Astrocyte of the spinal cord (primary cell): ENCODE measurements at regions not wholly inside any gene's neighbourhood (a gene's known extent, or its start where the extent isn't known, plus 50 kb on each side); places are given as distances from the start of the nearest gene placed in this dataset.
"Not testable (repeated sequence)": the region's sequence is repeated elsewhere in the genome, so short reads cannot be mapped to it uniquely, and the experiment has no call there.

ENCODE experiments used
- DNase-seq: peaks from one replicate; pipeline ENCODE4 v3.0.0; 2011; ENCODE audit warnings: low read depth, low spot score
- H3K4me3 ChIP-seq: 2 replicates; pipeline ENCODE4 v1.5.1; 2011; ENCODE audit warnings: low read depth, mild to moderate bottlenecking, low read length, moderate library complexity
- CTCF ChIP-seq: IDR thresholded peaks from 2 replicates; pipeline ENCODE4 v1.5.1; 2012; ENCODE audit warnings: low read depth, mild to moderate bottlenecking, low read length, inconsistent platforms
- in situ Hi-C: cut with HindIII; loops from 2 replicates; pipeline ENCODE4 v1.10.0; 2017; ENCODE audit warnings: low sequenced_read_pairs

GRCh38 chr22:25407226-25407858 lies 157.1 kb upstream of the GRK3 start:
- in situ Hi-C loops = no loop called here

GRCh38 chr22:25407859-25408229 lies 156.6 kb upstream of the GRK3 start:
- no peak for DNase-seq
- TF ChIP-seq CTCF = no peak
- in situ Hi-C loops = no loop called here
- H3K4me3 ChIP-seq = no peak overlapping the region

More at GRCh38 chr22:25407226-25407858, 157.1 kb upstream of the GRK3 start:
- DNase-seq = no peak
- no peak for TF ChIP-seq CTCF
- H3K4me3 ChIP-seq = no peak overlapping the region

DNA sequence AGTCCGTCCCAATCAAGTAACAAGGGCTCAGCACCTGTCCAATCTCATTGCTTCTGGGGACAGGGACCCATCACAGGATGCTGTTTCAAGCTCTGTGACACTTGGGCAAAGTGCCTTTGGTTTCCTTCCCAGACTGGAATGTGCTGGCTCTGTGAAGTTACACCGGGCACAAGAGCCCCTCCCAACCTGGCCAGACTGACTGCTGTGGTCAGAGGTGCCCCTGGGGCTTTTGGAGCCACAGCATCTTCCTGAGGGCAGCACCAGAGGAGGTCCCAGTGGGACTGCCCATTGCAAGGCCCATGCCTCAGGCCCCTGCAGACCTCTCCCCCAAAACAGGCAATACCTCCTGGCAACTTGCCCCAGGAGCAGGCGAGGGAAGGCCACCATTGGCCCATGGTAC lies 155.2 kb upstream of the GRK3 start:
- TF ChIP-seq CTCF = no peak
- in situ Hi-C loops = no loop called here
- DNase-seq = no peak
- H3K4me3 ChIP-seq = no peak overlapping the region

DNA sequence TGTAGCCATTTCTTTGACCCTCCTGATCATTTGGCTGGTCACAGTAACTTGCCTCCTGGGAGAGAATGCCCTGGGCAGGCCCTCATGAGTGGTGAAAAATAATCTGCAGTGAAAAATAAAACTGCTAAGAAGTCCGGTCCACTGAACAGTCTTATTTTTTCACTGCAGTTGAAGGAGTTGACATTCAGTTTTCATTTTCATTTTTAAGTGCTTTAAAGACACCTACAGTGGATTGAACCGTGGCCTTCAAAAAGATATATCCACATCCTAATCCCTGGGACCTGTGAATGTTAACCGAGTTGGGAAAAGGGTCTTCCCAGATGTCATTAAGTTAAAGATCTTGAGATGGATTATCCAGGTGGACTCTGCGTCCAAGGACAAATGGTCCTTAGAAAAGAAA lies 153.6 kb upstream of the GRK3 start:
- no peak for DNase-seq
- H3K4me3 ChIP-seq = no peak overlapping the region
- in situ Hi-C loops = no loop called here
- TF ChIP-seq CTCF = no peak

GRCh38 chr22:25413620-25414019 lies 150.9 kb upstream of the GRK3 start:
- no peak for TF ChIP-seq CTCF
- H3K4me3 ChIP-seq = no peak overlapping the region
- DNase-seq = no peak
- in situ Hi-C loops = no loop called here

- H3K4me3 ChIP-seq, DNase-seq, in situ Hi-C loops: not testable (repeated sequence)
These were observed 148.7 kb upstream of the GRK3 start for GRCh38 chr22:25415731-25416130.

DNA sequence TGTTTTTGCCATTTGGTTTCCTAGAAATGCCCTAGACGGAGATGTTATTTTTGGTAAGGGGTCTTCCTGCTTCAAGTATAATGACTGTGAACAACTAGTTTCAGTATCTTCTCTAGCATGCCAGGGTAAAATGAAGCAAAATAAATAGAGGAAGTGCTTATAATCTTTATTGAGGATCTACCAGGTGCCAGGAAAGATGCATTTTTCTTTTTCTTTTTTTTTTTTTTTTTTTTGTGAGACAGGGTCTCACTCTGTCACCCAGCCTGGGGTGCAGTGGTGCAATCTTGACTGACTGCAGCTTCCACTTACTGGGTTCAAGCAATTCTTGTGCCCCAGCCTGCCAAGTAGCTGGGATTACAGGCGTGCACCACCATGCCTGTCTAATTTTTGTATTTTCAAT lies 146.6 kb upstream of the GRK3 start:
- H3K4me3 ChIP-seq, DNase-seq, in situ Hi-C loops: not testable (repeated sequence)
